B cell (primary cell): ENCODE measurements at regions not wholly inside any gene's neighbourhood (a gene's known extent, or its start where the extent isn't known, plus 50 kb on each side); places are given as distances from the start of the nearest gene placed in this dataset.
"Not testable (repeated sequence)": the region's sequence is repeated elsewhere in the genome, so short reads cannot be mapped to it uniquely, and the experiment has no call there.

Experiments
- ATAC-seq: fragments of 200-7000 bp; cut with Tn5 transposase; one replicate; pipeline ENCODE4 v1.10.0; 2021; ENCODE audit warnings: low read depth, mild to moderate bottlenecking, moderate number of reproducible peaks, moderate library complexity
- CTCF ChIA-PET: fragments of 350-600 bp; sonication (Branson Sonifier 250); formaldehyde crosslinking; loops from one replicate; lab custom pipeline; 2021; ENCODE audit warnings: antibody characterized with exemption, inconsistent platforms; lab: Charles Lee
- POLR2A ChIA-PET: fragments of 350-600 bp; sonication (Branson Sonifier 250); formaldehyde crosslinking; loops from one replicate; lab custom pipeline; 2021; ENCODE audit warnings: antibody characterized with exemption; lab: Charles Lee
- DNase-seq: peaks from one replicate; pipeline ENCODE4 v3.0.0; 2013
- H2AFZ ChIP-seq: 2 replicates; pipeline ENCODE4 v1.6.1; 2012; ENCODE audit warnings: mild to moderate bottlenecking, low read depth, low read length; ENCODE audit not compliant: insufficient read depth, poor library complexity, severe bottlenecking
- H3K27ac ChIP-seq, 2 donors: 1 replicate in 1 of 2; 2 replicates in 1 of 2; pipeline ENCODE4 v1.5.1; 2012 to 2013; ENCODE audit warnings: low read length in 2 of 2, mild to moderate bottlenecking in 2 of 2, moderate library complexity in 1 of 2
- H3K27me3 ChIP-seq, 4 experiments: fragments of 200-600 bp in 1 of 4; sonication (generic) in 1 of 4; replicated peaks in 1 of 4; 1 replicate in 2 of 4; 2 replicates in 2 of 4; pipeline versions ENCODE4 v1.6.1 to v1.7.0; 2013 to 2016; ENCODE audit warnings: low read length in 3 of 4, mild to moderate bottlenecking in 2 of 4, mixed read lengths in 1 of 4, moderate library complexity in 1 of 4; ENCODE audit not compliant: insufficient read depth in 4 of 4, control insufficient read depth in 3 of 4; ENCODE audit errors: control extremely low read depth in 1 of 4
- H3K36me3 ChIP-seq, 2 experiments: replicated peaks in 1 of 2; 1 replicate in 1 of 2; 2 replicates in 1 of 2; pipeline versions ENCODE4 v1.6.1 to v1.7.1; 2013; ENCODE audit warnings: low read length in 1 of 2; ENCODE audit not compliant: insufficient read depth in 2 of 2, control insufficient read depth in 1 of 2; ENCODE audit errors: control extremely low read depth in 1 of 2, extremely low read depth in 1 of 2
- H3K4me1 ChIP-seq, 2 donors: fragments of 200-600 bp in 1 of 2; sonication (generic) in 1 of 2; 1 replicate in 1 of 2; 2 replicates in 1 of 2; pipeline versions ENCODE4 v1.5.1 to v1.6.1; 2013 to 2017; ENCODE audit warnings: low read length in 2 of 2; ENCODE audit not compliant: control insufficient read depth in 2 of 2, insufficient read depth in 2 of 2
- H3K4me2 ChIP-seq: replicated peaks from 2 replicates; pipeline ENCODE3; 2012; ENCODE audit warnings: mild to moderate bottlenecking, low read depth, low read length; ENCODE audit not compliant: poor library complexity, severe bottlenecking
- H3K4me3 ChIP-seq, 5 experiments: fragments of 200-600 bp in 1 of 5; sonication (generic) in 1 of 5; 1 replicate in 3 of 5; 2 replicates in 2 of 5; pipeline versions ENCODE4 v1.5.1 to v1.7.0; 2011 to 2016; ENCODE audit warnings: low read length in 4 of 5, mild to moderate bottlenecking in 4 of 5, low read depth in 2 of 5, control low read depth in 1 of 5, moderate library complexity in 1 of 5; ENCODE audit not compliant: insufficient read depth in 1 of 5; ENCODE audit errors: control extremely low read depth in 1 of 5, extremely low read depth in 1 of 5
- H3K79me2 ChIP-seq: fragments of 200-600 bp; sonication (generic); one replicate; pipeline ENCODE4 v1.6.0; 2016; ENCODE audit warnings: low read length; ENCODE audit not compliant: control insufficient read depth, insufficient read depth
- H3K9ac ChIP-seq: fragments of 200-600 bp; sonication (generic); 2 replicates; pipeline ENCODE4 v1.6.1; 2017; ENCODE audit warnings: mild to moderate bottlenecking, low read length, moderate library complexity
- H3K9me3 ChIP-seq, 3 donors: one replicate each; pipeline versions ENCODE4 v1.6.1 to v1.7.1; 2013; ENCODE audit warnings: low read length in 2 of 3; ENCODE audit not compliant: control insufficient read depth in 2 of 3, insufficient read depth in 1 of 3; ENCODE audit errors: control extremely low read depth in 1 of 3
- H4K20me1 ChIP-seq: 2 replicates; pipeline ENCODE4 v1.6.0; 2012; ENCODE audit warnings: mild to moderate bottlenecking, low read length; ENCODE audit not compliant: insufficient read depth, control insufficient read depth, poor library complexity, severe bottlenecking
- H3K27ac Mint-ChIP-seq: one replicate; pipeline ENCODE4 v1.8.0; 2021; ENCODE audit warnings: mixed read lengths
- H3K27me3 Mint-ChIP-seq: one replicate; pipeline ENCODE4 v1.8.0; 2021; ENCODE audit warnings: mixed read lengths
- H3K4me1 Mint-ChIP-seq: one replicate; pipeline ENCODE4 v1.8.0; 2021; ENCODE audit warnings: mixed read lengths
- H3K4me3 Mint-ChIP-seq: one replicate; pipeline ENCODE4 v1.8.0; 2021; ENCODE audit warnings: mixed read lengths
- H3K9me3 Mint-ChIP-seq: one replicate; pipeline ENCODE4 v1.8.0; 2022; ENCODE audit warnings: mixed read lengths; ENCODE audit not compliant: insufficient read depth
- CTCF ChIP-seq: fragments of 200-600 bp; IDR thresholded peaks from one replicate; pipeline ENCODE4 v1.8.0; 2022; ENCODE audit warnings: antibody characterized with exemption, mild to moderate bottlenecking
- EZH2 ChIP-seq: IDR thresholded peaks from 2 replicates; pipeline ENCODE4 v1.6.1; 2012; ENCODE audit warnings: borderline replicate concordance, low read depth, mild to moderate bottlenecking, moderate library complexity, low read length; ENCODE audit not compliant: insufficient read depth, poor library complexity, severe bottlenecking
- WGBS: methylation state at CpG from one replicate; pipeline ENCODE4 v1.1.5; 2013; ENCODE audit warnings: missing lambda C conversion rate; ENCODE audit not compliant: insufficient coverage; 5-methylcytosine and 5-hydroxymethylcytosine counted together
- intact Hi-C: fragments of 100-400 bp; cut with micrococcal nuclease; formaldehyde crosslinking; loops from one replicate; pipeline ENCODE4 v1.10.0; 2022

- no peaks in the 10 kb centered on the region for H3K4me1 ChIP-seq
- H3K79me2 ChIP-seq = no peaks in the 10 kb centered on the region
- no peaks in the 10 kb centered on the region for H3K36me3 ChIP-seq
- no peak overlapping the region for H3K27ac ChIP-seq
- H3K27me3 ChIP-seq = no peaks in the 10 kb centered on the region
- H2AFZ ChIP-seq = no peak overlapping the region
- intact Hi-C loops = no loop called here
- H3K27me3 Mint-ChIP-seq = no peaks in the 10 kb centered on the region
- DNase-seq (no peak), ATAC-seq (no peak)
- no peaks in the 10 kb centered on the region for H4K20me1 ChIP-seq
- CTCF ChIA-PET = no interaction called here
- peaks cover 0 to 4% (median 0%) of the 10 kb centered on the region in 3 donors for H3K9me3 ChIP-seq
- H3K4me1 Mint-ChIP-seq = no peaks in the 10 kb centered on the region
- no peak for TF ChIP-seq EZH2
- no peak for TF ChIP-seq CTCF
- H3K27ac Mint-ChIP-seq = no peak overlapping the region
- H3K9ac ChIP-seq = no peak overlapping the region
- H3K9me3 Mint-ChIP-seq = no peaks in the 10 kb centered on the region
- WGBS = no CpG with 5 or more reads among the region's 2 CpGs
- no peak overlapping the region for H3K4me3 ChIP-seq
- H3K4me2 ChIP-seq = no peak overlapping the region
- POLR2A ChIA-PET = no interaction called here
- H3K4me3 Mint-ChIP-seq = no peak overlapping the region
Observed at GRCh38 chr14:40354754-40355153, 922.5 kb upstream of the FBXO33 start.

GRCh38 chr14:40348104-40348503 is 915.9 kb upstream of the FBXO33 start:
- CTCF ChIA-PET, intact Hi-C loops, H3K4me1 ChIP-seq, H3K27me3 Mint-ChIP-seq, ATAC-seq, H3K27ac Mint-ChIP-seq, H3K36me3 ChIP-seq, H3K4me3 ChIP-seq, DNase-seq, H2AFZ ChIP-seq, H3K79me2 ChIP-seq, H3K9me3 Mint-ChIP-seq, H3K27ac ChIP-seq, H3K9me3 ChIP-seq, H3K9ac ChIP-seq, H3K4me2 ChIP-seq, H3K4me1 Mint-ChIP-seq, H4K20me1 ChIP-seq, POLR2A ChIA-PET, H3K4me3 Mint-ChIP-seq, H3K27me3 ChIP-seq: not testable (repeated sequence)
- whole genome bisulfite sequencing = 98% methylated on average over 22 of the region's 27 CpGs
